HG02623 (cell line): ENCODE measurements at regions not wholly inside any gene's neighbourhood (a gene's known extent, or its start where the extent isn't known, plus 50 kb on each side); places are given as distances from the start of the nearest gene placed in this dataset.

ENCODE experiments used
- ATAC-seq: cut with Tn5 transposase; IDR thresholded peaks from one replicate; pipeline ENCODE4 v1.9.1; 2021; ENCODE audit warnings: moderate library complexity; ENCODE audit not compliant: unreplicated experiment

GRCh38 chr2:14905571-14905970, 273.1 kb downstream of the LRATD1 start:
- no peak for ATAC-seq

DNA sequence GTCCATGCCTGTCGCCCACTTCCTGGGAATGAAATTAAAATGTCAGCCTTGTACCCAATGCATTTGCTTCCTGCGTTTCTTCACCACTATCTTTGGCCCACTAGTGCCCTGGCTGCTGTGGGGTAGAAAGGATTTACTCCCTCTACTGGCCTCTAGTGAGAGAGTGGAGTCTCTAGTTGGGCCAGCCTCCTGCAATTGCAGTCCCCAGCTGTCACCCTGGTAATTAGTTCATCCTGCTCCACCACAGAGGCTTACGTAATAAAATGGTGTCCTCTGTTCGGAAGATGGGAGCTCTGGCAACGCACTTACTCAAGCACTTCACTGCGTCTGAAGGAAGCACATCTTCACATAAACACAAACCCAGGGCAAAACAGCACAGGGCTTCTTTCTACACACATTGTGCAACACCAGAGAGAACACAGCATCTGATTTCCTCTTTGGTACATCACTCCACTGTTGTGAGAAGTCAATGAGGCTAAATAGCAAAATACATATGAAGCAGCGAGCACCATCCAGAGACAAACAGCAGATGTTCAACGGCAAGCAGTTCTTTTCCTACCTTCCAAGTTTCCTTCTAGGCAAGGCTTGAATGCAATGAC, 274.6 kb downstream of the LRATD1 start:
- ATAC-seq: no peak

DNA sequence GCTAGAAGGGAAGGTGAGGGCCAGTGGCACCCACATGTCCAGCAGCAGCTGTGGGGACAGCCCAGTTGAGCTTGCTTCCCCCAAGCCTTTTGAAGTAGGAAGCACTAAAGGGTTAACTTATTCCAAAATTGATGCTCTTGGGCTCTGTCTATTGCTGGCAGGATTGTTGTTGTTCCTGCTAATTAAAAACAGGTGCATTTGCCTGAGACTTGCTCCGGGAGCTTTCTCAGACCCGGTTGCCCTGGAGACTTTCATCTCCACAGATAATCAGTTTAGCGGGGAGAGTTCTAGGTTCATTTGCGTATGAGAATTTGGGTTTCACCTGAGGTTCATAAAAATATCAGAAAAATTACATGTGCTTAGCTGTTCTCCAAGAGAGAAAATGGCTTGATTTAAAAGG, 277.3 kb downstream of the LRATD1 start:
- ATAC-seq: no peak

GRCh38 chr2:14910654-14911053, 278.1 kb downstream of the LRATD1 start:
- ATAC-seq: no peak

- no peak for ATAC-seq
These were observed 283.5 kb downstream of the LRATD1 start for GRCh38 chr2:14915983-14916382.

DNA sequence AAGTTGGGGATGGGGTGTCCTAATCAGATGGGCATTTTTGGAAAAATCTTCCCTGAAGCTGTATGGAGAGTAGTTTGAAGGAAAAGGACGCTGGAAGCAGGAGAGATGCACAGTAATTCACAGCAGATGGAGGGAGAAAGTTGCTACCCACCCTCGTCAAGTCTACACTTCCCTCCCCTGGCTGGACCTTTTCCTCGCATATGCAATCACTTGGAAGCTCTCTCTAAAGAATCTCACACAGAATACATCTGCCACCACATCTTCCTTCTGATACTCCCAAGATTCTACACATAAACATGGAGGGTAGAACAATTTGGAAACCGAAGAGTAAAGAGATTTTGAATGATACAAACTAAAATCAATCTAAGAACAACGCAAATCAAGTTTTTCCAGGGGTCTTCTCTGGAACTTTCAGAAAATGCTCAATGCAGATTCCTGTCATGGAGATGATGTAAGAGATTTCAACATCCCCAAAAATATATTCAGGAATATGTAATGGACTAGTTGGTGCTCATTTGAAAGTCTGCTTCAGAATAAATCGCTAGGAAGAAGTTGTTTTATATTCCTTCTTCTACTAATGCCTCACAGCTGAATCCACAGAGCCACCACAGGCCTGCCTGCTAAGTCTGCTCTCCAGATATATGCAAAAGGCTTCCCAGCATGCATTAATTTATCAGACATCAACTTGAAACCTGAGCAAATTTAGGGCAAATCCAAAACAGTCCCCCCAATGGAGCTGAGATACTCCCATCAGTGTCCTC, 291.5 kb downstream of the LRATD1 start:
- no peak for ATAC-seq

GRCh38 chr2:14925471-14925870, 293.0 kb downstream of the LRATD1 start:
- no peak for ATAC-seq

GRCh38 chr2:14927021-14927564, 294.6 kb downstream of the LRATD1 start:
- no peak for ATAC-seq

DNA sequence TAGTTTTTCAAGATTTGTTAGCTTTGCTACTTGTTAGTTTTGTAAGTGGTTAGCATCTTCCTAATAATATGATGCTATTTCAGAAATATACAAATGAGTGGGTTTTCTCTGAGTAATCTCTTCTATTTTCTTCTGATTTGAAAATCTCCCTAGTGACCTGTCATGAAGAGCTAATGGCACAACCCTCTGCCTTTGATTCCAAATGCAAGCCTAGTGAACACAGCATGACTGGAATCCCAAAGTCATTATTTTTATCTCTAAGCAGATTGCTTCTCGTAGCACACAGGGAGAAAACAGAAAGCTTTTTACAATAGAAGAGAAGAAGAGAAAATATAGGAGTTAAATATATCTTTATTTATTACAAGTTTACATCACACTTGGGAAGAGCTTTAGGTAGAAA, 295.5 kb downstream of the LRATD1 start:
- no peak for ATAC-seq

DNA sequence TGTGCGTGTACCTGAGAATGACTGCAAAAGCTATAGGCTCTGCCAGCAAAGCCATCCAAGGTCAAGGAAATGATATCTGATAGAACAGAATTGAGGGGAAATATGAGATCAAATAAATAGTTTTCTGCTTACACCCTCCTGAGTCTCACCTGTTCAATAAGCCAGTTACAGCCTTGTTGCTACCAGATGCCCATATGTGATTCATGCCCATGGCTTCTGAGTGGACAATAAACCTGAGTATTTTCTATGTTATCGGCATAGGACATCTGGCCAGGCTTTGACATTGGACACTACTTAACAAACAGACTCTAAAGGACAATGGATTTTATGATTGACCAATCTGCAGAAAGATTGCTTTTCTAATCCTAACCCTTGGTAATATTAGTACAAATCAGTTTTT, 297.9 kb downstream of the LRATD1 start:
- no peak for ATAC-seq

DNA sequence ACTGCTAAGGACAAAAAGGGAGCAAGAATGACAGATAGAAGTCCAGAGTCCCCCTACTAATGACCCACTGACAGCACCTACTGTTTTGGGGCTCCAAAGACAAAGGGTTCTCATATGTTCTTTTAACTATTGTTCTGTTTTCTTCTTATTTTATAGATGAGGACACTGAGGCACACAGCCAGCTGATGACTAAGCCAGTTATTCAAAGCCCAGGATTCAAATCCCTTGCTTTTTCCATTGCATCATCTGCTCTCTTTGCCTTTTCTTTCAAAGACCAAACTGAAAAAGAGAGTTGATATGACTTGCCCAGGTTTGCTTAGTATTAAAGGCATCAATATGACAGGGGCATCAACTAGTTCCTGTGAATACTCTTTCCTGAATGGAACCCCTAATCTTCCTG, 299.8 kb downstream of the LRATD1 start:
- ATAC-seq: no peak

DNA sequence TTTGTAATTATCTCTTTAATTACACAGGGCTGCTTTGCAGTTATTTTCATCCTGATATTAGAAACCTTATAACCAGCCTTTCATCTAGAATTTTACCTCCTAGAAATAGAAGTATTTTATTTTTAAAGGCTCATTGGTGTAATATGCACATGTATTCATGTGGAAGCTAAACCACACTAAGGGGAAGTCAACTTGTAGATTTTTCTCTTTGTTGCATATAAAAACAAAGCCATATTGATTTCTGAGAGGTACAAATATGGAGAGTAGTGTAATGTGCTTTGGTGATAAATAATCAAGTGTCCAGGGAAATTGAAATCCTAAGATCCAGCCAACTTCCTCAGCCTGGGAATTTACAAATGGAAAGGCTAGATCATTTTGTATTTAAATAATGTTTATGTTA, 301.2 kb downstream of the LRATD1 start:
- no peak for ATAC-seq

DNA sequence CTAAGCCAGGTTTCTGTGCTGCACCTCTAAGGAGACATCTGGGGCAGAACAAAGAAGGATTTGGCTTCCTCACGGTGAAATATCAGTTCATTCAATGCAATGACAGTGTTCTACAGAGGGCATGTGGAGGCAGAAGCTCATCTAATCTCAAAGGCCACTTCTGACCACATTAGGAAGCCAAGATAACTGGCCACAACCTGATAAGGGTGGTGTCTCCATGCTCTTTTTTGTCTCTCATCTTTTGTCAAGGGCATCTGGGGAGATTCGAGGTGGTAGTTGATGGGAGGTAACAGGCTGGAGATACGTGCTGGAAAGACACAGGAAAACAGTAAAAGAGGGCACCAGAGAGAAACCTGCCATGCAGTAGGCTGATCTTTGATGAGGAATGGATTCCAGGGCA, 303.9 kb downstream of the LRATD1 start:
- no peak for ATAC-seq

DNA sequence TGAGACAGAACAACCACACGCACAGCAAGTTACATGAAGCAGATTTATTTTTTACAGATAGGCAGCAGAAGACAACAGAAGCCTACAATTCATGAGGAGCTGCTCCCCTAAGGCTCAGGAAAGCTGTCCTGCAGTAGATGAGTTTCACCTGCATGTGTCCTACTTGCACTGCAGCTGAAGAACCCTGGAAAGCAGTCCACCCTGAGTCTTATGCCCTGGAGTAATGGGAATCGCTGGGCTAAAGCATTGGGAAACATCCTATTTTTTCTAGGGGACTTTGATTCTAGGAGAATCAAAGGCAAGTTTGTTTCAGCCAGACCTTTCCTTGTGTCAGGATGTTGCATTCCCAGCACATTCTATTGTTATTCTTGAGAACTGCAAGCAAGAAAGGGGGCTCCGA, 304.8 kb downstream of the LRATD1 start:
- no peak for ATAC-seq

- ATAC-seq: no peak
These were observed 308.7 kb downstream of the LRATD1 start for GRCh38 chr2:14941151-14941631.

DNA sequence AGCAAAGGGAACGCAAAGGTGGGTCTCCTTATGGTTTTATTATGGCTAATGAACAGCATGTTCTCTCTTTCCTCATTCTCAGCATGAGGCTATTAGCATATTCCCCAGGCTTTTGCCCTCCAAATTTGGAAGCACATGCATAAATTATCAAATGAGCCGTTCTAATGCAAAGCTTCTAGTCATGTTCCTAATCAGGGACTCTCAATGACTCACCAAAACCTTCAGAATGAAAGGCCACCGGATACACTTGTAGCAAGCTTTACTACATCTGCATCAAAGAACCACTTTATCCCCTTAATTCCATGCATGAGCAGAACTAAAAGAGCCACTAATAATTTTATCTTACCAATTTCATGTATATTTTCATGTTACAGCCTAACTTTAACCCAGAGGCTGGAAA, 310.5 kb downstream of the LRATD1 start:
- ATAC-seq: no peak

DNA sequence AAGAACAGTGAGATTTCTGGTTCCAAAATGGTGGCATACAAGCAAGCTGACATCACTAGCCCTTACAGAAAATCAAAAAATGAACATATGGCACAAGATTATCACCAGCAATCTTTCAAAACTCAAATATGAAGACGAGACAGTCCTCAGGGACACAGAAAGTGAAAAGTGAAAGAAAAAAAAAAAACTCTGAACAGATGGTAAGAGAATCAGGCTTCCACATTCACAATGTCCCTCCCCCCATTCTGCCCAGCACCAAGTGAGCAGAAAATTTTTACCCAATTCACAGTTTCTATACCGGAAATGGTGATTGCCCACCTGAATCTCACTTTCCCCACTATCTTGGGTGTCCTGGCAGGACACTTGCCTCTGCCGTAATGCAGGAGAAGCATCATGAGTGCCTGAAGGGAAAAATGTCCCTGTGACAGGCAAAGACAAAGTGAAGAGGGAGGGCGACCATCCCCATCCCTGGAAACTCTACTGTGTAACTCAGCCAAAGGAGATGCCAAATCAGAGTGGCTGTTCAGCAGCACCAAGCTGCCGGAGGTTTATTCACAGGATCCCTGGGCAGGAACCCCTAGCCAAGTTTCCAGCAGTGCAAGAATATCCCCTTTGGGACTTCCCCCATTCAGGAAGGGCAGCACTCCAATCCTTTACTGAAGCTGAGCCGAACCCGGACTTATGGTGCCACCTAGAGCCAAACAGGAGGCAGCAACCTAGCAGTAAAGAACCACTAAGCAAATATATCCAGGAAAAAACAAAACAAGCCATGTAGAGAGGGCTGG, 312.2 kb downstream of the LRATD1 start:
- ATAC-seq: no peak

GRCh38 chr2:14951569-14952285, 319.2 kb downstream of the LRATD1 start:
- no peak for ATAC-seq

DNA sequence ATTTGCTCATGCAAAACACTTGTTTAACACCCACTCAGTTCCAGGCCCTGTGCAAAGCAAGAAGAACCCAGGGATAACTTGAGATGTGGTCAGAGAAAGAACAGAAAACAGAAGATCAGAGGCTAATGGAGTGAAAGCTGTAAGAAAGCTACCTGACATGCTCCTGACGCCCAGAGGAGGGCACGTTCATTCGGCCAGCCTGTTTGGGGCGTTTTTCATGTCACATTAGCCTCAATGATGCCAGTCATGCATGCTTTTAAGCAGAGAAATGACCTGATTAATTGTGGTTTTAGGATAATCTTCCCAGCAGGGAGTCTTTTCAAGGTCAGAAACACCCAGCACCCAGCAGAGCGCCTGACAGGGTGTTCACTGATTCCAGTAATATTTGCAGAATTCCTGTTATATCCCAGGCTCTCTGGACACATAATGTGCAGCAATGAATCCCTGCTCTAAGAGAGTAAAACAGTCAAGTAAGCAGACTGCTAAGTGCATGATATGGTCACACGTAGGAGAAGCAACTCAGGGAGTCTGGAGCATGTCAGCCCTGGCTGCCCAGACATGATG, 320.0 kb downstream of the LRATD1 start:
- no peak for ATAC-seq

- ATAC-seq: no peak
These were observed 328.3 kb downstream of the LRATD1 start for GRCh38 chr2:14960686-14961324.
